IMR-90 (cell line): ENCODE measurements at regions not wholly inside any gene's neighbourhood (a gene's known extent, or its start where the extent isn't known, plus 50 kb on each side); places are given as distances from the start of the nearest gene placed in this dataset.

Experiments
- ATAC-seq: fragments of 200-7000 bp; cut with Tn5 transposase; 2 replicates; pipeline ENCODE4 v1.9.1; 2020; ENCODE audit warnings: low read depth, mild to moderate bottlenecking, moderate library complexity
- BruUV-seq: library from RNA; stranded (reverse); fragments of 400-500 nt; replicated peaks from 2 replicates; lab custom pipeline; 2021; lab: Mats Ljungman, UMichigan
- CTCF ChIA-PET: fragments of 300-600 bp; formaldehyde crosslinking; extraction: SDS; loops from one replicate; lab custom pipeline; 2021; ENCODE audit warnings: antibody characterized with exemption; lab: Yijun Ruan, JAX
- POLR2A ChIA-PET: fragments of 300-600 bp; sonication (Branson Sonifier 250); formaldehyde crosslinking; loops from one replicate; lab custom pipeline; 2022; ENCODE audit warnings: antibody characterized with exemption; ENCODE audit not compliant: unreplicated experiment; lab: Charles Lee
- DNase-seq: peaks from one replicate; pipeline ENCODE4 v3.0.0; 2013
- H2AFZ ChIP-seq: replicated peaks from 2 replicates; pipeline ENCODE3; 2013; ENCODE audit warnings: low read length, mild to moderate bottlenecking; ENCODE audit not compliant: poor library complexity
- H2AK5ac ChIP-seq: 2 replicates; pipeline ENCODE4 v1.6.1; 2013; ENCODE audit warnings: low read depth, low read length, inconsistent platforms
- H2AK9ac ChIP-seq: replicated peaks from 2 replicates; pipeline ENCODE3; 2013; ENCODE audit warnings: mild to moderate bottlenecking, low read depth, low read length, moderate library complexity; ENCODE audit not compliant: poor library complexity
- H2BK120ac ChIP-seq: 2 replicates; pipeline ENCODE4 v1.6.1; 2013; ENCODE audit warnings: low read depth, low read length, inconsistent platforms
- H2BK15ac ChIP-seq: 3 replicates; pipeline ENCODE4 v1.6.1; 2013; ENCODE audit warnings: low read depth, low read length, inconsistent platforms
- H2BK20ac ChIP-seq: 2 replicates; pipeline ENCODE4 v1.6.1; 2013; ENCODE audit warnings: low read depth, mild to moderate bottlenecking, inconsistent platforms, low read length, moderate library complexity
- H2BK5ac ChIP-seq: 2 replicates; pipeline ENCODE4 v1.6.1; 2013; ENCODE audit warnings: mild to moderate bottlenecking, low read depth, low read length, inconsistent platforms; ENCODE audit not compliant: poor library complexity, severe bottlenecking
- H3K14ac ChIP-seq: replicated peaks from 2 replicates; pipeline ENCODE4 v1.6.1; 2013; ENCODE audit warnings: low read depth, low read length, inconsistent platforms
- H3K18ac ChIP-seq: 2 replicates; pipeline ENCODE4 v1.6.1; 2013; ENCODE audit warnings: low read depth, low read length, control low read depth
- H3K23ac ChIP-seq: 2 replicates; pipeline ENCODE4 v1.6.1; 2013; ENCODE audit warnings: low read depth, low read length, inconsistent platforms
- H3K27ac ChIP-seq: 2 replicates; pipeline ENCODE4 v1.5.1; 2013; ENCODE audit warnings: mild to moderate bottlenecking, control low read depth, low read length; ENCODE audit not compliant: insufficient read depth
- H3K27me3 ChIP-seq: 2 replicates; pipeline ENCODE4 v1.6.1; 2013; ENCODE audit warnings: low read length; ENCODE audit not compliant: control insufficient read depth, insufficient read depth
- H3K36me3 ChIP-seq: 2 replicates; pipeline ENCODE4 v1.6.1; 2013; ENCODE audit warnings: low read length, mixed read lengths; ENCODE audit not compliant: control insufficient read depth, insufficient read depth
- H3K4ac ChIP-seq: 2 replicates; pipeline ENCODE4 v1.6.1; 2013; ENCODE audit warnings: low read depth, low read length, inconsistent platforms
- H3K4me1 ChIP-seq: 2 replicates; pipeline ENCODE4 v1.6.1; 2013; ENCODE audit warnings: low read length, mixed read lengths; ENCODE audit not compliant: control insufficient read depth, insufficient read depth
- H3K4me2 ChIP-seq: 2 replicates; pipeline ENCODE4 v1.6.1; 2013; ENCODE audit warnings: low read depth, mild to moderate bottlenecking, control low read depth, low read length, moderate library complexity
- H3K4me3 ChIP-seq: 2 replicates; pipeline ENCODE4 v1.5.1; 2013; ENCODE audit warnings: low read depth, mild to moderate bottlenecking, control low read depth, low read length, moderate library complexity; ENCODE audit not compliant: insufficient read depth
- H3K56ac ChIP-seq: 2 replicates; pipeline ENCODE4 v1.6.1; 2013; ENCODE audit warnings: low read length, inconsistent platforms; ENCODE audit not compliant: insufficient read depth; ENCODE audit errors: extremely low read depth
- H3K79me1 ChIP-seq, 2 experiments: 2 replicates each; pipeline ENCODE4 v1.6.1; 2013; ENCODE audit warnings: low read length in 2 of 2, inconsistent platforms in 1 of 2, low read depth in 1 of 2
- H3K9ac ChIP-seq: 2 replicates; pipeline ENCODE4 v1.6.1; 2013; ENCODE audit warnings: low read depth, low read length, control low read depth
- H3K9me1 ChIP-seq: 2 replicates; pipeline ENCODE4 v1.6.1; 2013; ENCODE audit warnings: low read length, inconsistent platforms; ENCODE audit not compliant: insufficient read depth
- H3K9me3 ChIP-seq: 2 replicates; pipeline ENCODE4 v1.6.1; 2013; ENCODE audit warnings: low read length; ENCODE audit not compliant: control insufficient read depth, insufficient read depth
- H4K20me1 ChIP-seq: 2 replicates; pipeline ENCODE4 v1.6.1; 2013; ENCODE audit warnings: low read length, inconsistent platforms; ENCODE audit not compliant: insufficient read depth
- H4K5ac ChIP-seq: 2 replicates; pipeline ENCODE4 v1.6.1; 2013; ENCODE audit warnings: mild to moderate bottlenecking, low read depth, low read length, control low read depth
- H4K8ac ChIP-seq, 2 experiments: 2 replicates each; pipeline ENCODE4 v1.6.1; 2013; ENCODE audit warnings: low read depth in 2 of 2, low read length in 2 of 2, control low read depth in 1 of 2, inconsistent platforms in 1 of 2
- H4K91ac ChIP-seq: 2 replicates; pipeline ENCODE4 v1.6.1; 2013; ENCODE audit warnings: low read depth, low read length, inconsistent platforms; ENCODE audit not compliant: insufficient read depth
- BHLHE40 ChIP-seq: fragments of 150-350 bp; IDR thresholded peaks from 2 replicates; pipeline ENCODE4 v1.6.1; 2016; ENCODE audit warnings: mild to moderate bottlenecking, low read depth, low read length
- CHD1 ChIP-seq: IDR thresholded peaks from 2 replicates; pipeline ENCODE4 v1.6.1; 2012; ENCODE audit warnings: low read depth, low read length, improper control_type of control experiment
- MAFK ChIP-seq: IDR thresholded peaks from 2 replicates; pipeline ENCODE4 v1.6.1; 2012; ENCODE audit warnings: low read depth, low read length, improper control_type of control experiment
- MAZ ChIP-seq: IDR thresholded peaks from 2 replicates; pipeline ENCODE4 v1.6.1; 2012; ENCODE audit warnings: low read depth, mild to moderate bottlenecking, low read length, improper control_type of control experiment, moderate library complexity, borderline replicate concordance
- RAD21 ChIP-seq: IDR thresholded peaks from 2 replicates; pipeline ENCODE4 v1.6.1; 2012; ENCODE audit warnings: low read length, improper control_type of control experiment
- RFX5 ChIP-seq: IDR thresholded peaks from 2 replicates; pipeline ENCODE4 v1.8.0; 2012; ENCODE audit warnings: low read depth, mild to moderate bottlenecking, low read length, moderate library complexity
- WGBS, 2 experiments: methylation state at CpG; one replicate each; pipeline versions ENCODE4 v1.1.5 to v1.1.7; 2013; ENCODE audit warnings: missing lambda C conversion rate in 2 of 2; ENCODE audit not compliant: insufficient read length in 1 of 2; ENCODE audit errors: extremely low coverage in 2 of 2; 5-methylcytosine and 5-hydroxymethylcytosine counted together
- dilution Hi-C: fragments of 300-500 bp; cut with HindIII; formaldehyde crosslinking; loops from one replicate; pipeline ENCODE4 v1.14.3; 2018; ENCODE audit warnings: low sequenced_read_pairs; ENCODE audit not compliant: unreplicated experiment
- in situ Hi-C: fragments of 300-500 bp; cut with MboI; formaldehyde crosslinking; loops from 3 replicates; pipeline ENCODE4 v1.14.3; 2019; ENCODE audit warnings: low sequenced_read_pairs, inconsistent platforms, mixed read lengths
- intact Hi-C: fragments of 100-400 bp; cut with micrococcal nuclease; formaldehyde crosslinking; loops from 2 replicates; pipeline ENCODE4 v1.10.0; 2022

DNA sequence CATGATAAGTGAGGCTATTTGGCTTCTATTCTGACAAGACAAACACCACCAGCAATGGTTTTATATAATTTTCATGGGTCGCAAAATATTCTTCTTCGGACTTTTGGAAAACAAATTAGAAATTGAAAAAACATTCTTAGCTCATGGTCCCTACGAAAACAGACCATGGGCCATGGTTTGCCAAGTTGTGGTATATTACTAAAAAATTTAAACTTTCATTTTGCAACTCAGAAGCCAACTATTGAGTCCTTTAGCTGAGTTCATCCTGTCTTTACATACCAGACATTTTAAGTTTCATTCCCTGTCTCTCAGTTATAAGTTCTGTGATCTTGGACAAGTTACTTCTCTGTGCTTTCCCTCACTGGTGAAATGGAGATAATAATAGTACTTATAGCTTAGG lies 198.1 kb downstream of the CSNK1G3 start:
- Histone ChIP-seq H3K4ac (peak overlapping the region; percentile 22; the same call in 1 of the 2 replicates), H3K56ac (no peak overlapping the region), H4K20me1 (no peaks in the 10 kb centered on the region), H3K27me3 (no peaks in the 10 kb centered on the region), H2AK9ac (no peak overlapping the region), H2BK120ac (peak overlapping the region; percentile 88; the same call in 1 of the 2 replicates), H3K9me3 (peaks cover 3% of the 10 kb centered on the region), H3K4me1 (peaks cover 12% of the 10 kb centered on the region), H2BK5ac (peak overlapping the region; percentile 18), H2AFZ (no peak overlapping the region), H3K27ac (no peak overlapping the region), H3K9ac (no peak overlapping the region), H4K8ac (peak overlapping the region in 1 of 2 experiments; percentile 58; a peak in 1 of 4 replicates), H3K9me1 (peaks cover 8% of the 10 kb centered on the region; the same call in 1 of the 2 replicates), H2BK15ac (no peak overlapping the region), H3K14ac (no peak overlapping the region), H3K36me3 (no peaks in the 10 kb centered on the region), H3K4me2 (peak overlapping the region; percentile 7; the same call in 1 of the 2 replicates), H2AK5ac (no peak overlapping the region), H2BK20ac (peak overlapping the region; percentile 16; the same call in 1 of the 2 replicates), H4K91ac (0 out of 2 replicates have a peak overlapping the region, but pooled peaks have one; percentile 6), H3K18ac (peak overlapping the region; percentile 48; the same call in 1 of the 2 replicates), H3K23ac (no peak overlapping the region), H3K79me1 (no peaks in the 10 kb centered on the region), H4K5ac (0 out of 2 replicates have a peak overlapping the region, but pooled peaks have one; percentile 54), H3K4me3 (no peak overlapping the region)
- DNase-seq: no peak
- 0 out of 2 replicates have a peak, but pooled peaks have one; percentile 24 for ATAC-seq
- dilution Hi-C loops: no loop called here
- WGBS, 2 experiments: no CpG with 5 or more reads among the region's 3 CpGs
- in situ Hi-C loops: no loop called here
- no TSS peak for BruUV-seq
- POLR2A ChIA-PET: no interaction called here
- no peak for TF ChIP-seq RAD21
- TF ChIP-seq CHD1: no peak
- no peak for TF ChIP-seq MAFK
- no peak for TF ChIP-seq BHLHE40
- TF ChIP-seq RFX5: no peak
- no peak for TF ChIP-seq MAZ
- intact Hi-C loops: no loop called here
- CTCF ChIA-PET: no interaction called here
